Stimulated activated CD4-positive, alpha-beta T cell treated with anti-CD3 and anti-CD28 coated beads, Interleukin-4, amount 100 ng/mL, for 1 hour (primary cell): ENCODE measurements at regions not wholly inside any gene's neighbourhood (a gene's known extent, or its start where the extent isn't known, plus 50 kb on each side); places are given as distances from the start of the nearest gene placed in this dataset.
A peak's percentile ranks its signal among the peaks of the same experiment; 100 is the strongest.

ENCODE experiments used
- DNase-seq: peaks from one replicate; pipeline ENCODE4 v3.0.0-alpha.2; 2020

- no peak for DNase-seq
These were observed 190.2 kb upstream of the DPH6 start for GRCh38 chr15:35736150-35736549.

- no peak for DNase-seq
These were observed 191.5 kb upstream of the DPH6 start for GRCh38 chr15:35737441-35737840.

- DNase-seq, result no peak
These were observed 192.4 kb upstream of the DPH6 start for GRCh38 chr15:35738370-35738769.

- no peak for DNase-seq
These were observed 194.8 kb upstream of the DPH6 start for GRCh38 chr15:35740761-35741160.

GRCh38 chr15:35741395-35741794 is 195.4 kb upstream of the DPH6 start:
- DNase-seq, result no peak

GRCh38 chr15:35741881-35742280 is 195.9 kb upstream of the DPH6 start:
- no peak for DNase-seq

- no peak for DNase-seq
These were observed 197.4 kb upstream of the DPH6 start for GRCh38 chr15:35743321-35743720.

- no peak for DNase-seq
These were observed 200.2 kb upstream of the DPH6 start for GRCh38 chr15:35746121-35746520.

- no peak for DNase-seq
These were observed 202.1 kb upstream of the DPH6 start for GRCh38 chr15:35748105-35748504.

- no peak for DNase-seq
These were observed 204.1 kb upstream of the DPH6 start for GRCh38 chr15:35750051-35750450.

- DNase-seq, result peak; percentile 25
These were observed 205.6 kb upstream of the DPH6 start for GRCh38 chr15:35751413-35752133.

GRCh38 chr15:35752134-35752466 is 206.1 kb upstream of the DPH6 start:
- no peak for DNase-seq

GRCh38 chr15:35753486-35753885 is 207.5 kb upstream of the DPH6 start:
- DNase-seq, result no peak

- DNase-seq, result no peak
These were observed 209.4 kb upstream of the DPH6 start for GRCh38 chr15:35755237-35755802.

GRCh38 chr15:35756623-35757022 is 210.7 kb upstream of the DPH6 start:
- no peak for DNase-seq

GRCh38 chr15:35757361-35757760 is 211.4 kb upstream of the DPH6 start:
- DNase-seq, result no peak

GRCh38 chr15:35757765-35758164 is 211.8 kb upstream of the DPH6 start:
- no peak for DNase-seq

- DNase-seq, result no peak
These were observed 218.9 kb upstream of the DPH6 start for GRCh38 chr15:35764661-35765519.

- DNase-seq, result no peak
These were observed 223.0 kb upstream of the DPH6 start for GRCh38 chr15:35768949-35769348.

GRCh38 chr15:35769656-35770055 is 223.7 kb upstream of the DPH6 start:
- no peak for DNase-seq

- no peak for DNase-seq
These were observed 225.9 kb upstream of the DPH6 start for GRCh38 chr15:35771746-35772442.

GRCh38 chr15:35774653-35775052 is 228.7 kb upstream of the DPH6 start:
- DNase-seq, result no peak

- no peak for DNase-seq
These were observed 229.5 kb upstream of the DPH6 start for GRCh38 chr15:35775471-35775870.

- no peak for DNase-seq
These were observed 231.1 kb upstream of the DPH6 start for GRCh38 chr15:35777061-35777460.
